Tibial nerve (tissue), 4 donors: ENCODE measurements at regions not wholly inside any gene's neighbourhood (a gene's known extent, or its start where the extent isn't known, plus 50 kb on each side); places are given as distances from the start of the nearest gene placed in this dataset.

Experiments
- EP300 ChIP-seq, 2 donors: sonication (generic); formaldehyde crosslinking; IDR thresholded peaks; one replicate each; pipeline ENCODE4 v1.6.1; 2017; ENCODE audit warnings: antibody characterized with exemption in 2 of 2, mild to moderate bottlenecking in 1 of 2
- POLR2A ChIP-seq, 2 donors: fragments of 450-650 bp; IDR thresholded peaks; one replicate each; pipeline ENCODE4 v1.6.1; 2017; ENCODE audit warnings: antibody characterized with exemption in 2 of 2, mild to moderate bottlenecking in 2 of 2, moderate library complexity in 2 of 2
- TF ChIP-seq, protein P1 (sequence below), 5 experiments: fragments of 200-600 bp in 3 of 5; fragments of 450-650 bp in 2 of 5; sonication (generic) in 3 of 5; IDR thresholded peaks; one replicate each; pipeline ENCODE4 v1.5.1; 2016 to 2019; ENCODE audit warnings: antibody characterized with exemption in 5 of 5, mild to moderate bottlenecking in 3 of 5, moderate library complexity in 2 of 5

DNA sequence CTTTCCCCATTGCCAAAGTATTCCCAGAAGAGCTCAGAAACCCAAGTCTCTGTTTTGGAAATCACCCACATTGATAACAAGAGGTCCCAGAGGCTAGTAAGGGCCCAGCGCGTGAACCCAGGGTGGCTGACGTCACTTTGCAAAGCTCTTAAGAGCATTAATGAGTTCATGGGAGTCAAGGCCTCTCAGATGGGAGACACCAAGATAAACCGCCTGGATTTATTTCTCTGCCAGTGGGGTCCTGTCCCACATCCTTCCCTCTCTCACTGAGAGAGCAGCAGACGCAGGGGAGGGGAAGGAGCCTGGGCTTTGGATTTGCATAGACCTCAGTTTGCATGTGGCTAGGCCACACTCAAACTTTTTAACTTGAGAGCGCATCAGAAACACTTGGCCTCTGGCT is 184.8 kb upstream of the PDE1C start:
- no peak for TF ChIP-seq POLR2A (IDR thresholded peaks at IDR 0.05)
- TF ChIP-seq, protein P1, sequence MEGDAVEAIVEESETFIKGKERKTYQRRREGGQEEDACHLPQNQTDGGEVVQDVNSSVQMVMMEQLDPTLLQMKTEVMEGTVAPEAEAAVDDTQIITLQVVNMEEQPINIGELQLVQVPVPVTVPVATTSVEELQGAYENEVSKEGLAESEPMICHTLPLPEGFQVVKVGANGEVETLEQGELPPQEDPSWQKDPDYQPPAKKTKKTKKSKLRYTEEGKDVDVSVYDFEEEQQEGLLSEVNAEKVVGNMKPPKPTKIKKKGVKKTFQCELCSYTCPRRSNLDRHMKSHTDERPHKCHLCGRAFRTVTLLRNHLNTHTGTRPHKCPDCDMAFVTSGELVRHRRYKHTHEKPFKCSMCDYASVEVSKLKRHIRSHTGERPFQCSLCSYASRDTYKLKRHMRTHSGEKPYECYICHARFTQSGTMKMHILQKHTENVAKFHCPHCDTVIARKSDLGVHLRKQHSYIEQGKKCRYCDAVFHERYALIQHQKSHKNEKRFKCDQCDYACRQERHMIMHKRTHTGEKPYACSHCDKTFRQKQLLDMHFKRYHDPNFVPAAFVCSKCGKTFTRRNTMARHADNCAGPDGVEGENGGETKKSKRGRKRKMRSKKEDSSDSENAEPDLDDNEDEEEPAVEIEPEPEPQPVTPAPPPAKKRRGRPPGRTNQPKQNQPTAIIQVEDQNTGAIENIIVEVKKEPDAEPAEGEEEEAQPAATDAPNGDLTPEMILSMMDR (IDR thresholded peaks at IDR 0.05) = no peak
- TF ChIP-seq EP300 (IDR thresholded peaks at IDR 0.05) = no peak
